ENCODE measurements at regions not wholly inside any gene's neighbourhood (a gene's known extent, or its start where the extent isn't known, plus 50 kb on each side); places are given as distances from the start of the nearest gene placed in this dataset.

DNA sequence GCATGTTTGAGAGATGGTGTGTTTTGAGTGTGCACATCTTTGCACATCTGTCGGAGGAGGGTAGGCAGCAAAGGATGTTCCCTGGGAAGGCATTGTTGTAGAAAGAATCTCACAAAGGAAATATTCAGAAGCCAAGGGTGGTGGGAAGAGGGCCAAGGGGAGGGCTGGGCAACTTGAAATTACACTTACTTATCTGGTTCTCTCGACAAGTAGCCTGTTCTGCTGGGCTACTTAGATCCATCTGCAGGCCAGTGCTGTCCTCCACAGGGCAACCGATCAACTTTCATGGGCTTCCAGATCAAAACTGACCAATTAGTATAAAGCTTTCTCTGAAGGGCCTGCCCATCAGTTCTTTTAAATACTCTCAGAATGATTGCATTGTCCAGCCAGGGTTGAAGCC lies 495.2 kb downstream of the GADD45G start (continued):
- TF ChIP-seq, protein P1, sequence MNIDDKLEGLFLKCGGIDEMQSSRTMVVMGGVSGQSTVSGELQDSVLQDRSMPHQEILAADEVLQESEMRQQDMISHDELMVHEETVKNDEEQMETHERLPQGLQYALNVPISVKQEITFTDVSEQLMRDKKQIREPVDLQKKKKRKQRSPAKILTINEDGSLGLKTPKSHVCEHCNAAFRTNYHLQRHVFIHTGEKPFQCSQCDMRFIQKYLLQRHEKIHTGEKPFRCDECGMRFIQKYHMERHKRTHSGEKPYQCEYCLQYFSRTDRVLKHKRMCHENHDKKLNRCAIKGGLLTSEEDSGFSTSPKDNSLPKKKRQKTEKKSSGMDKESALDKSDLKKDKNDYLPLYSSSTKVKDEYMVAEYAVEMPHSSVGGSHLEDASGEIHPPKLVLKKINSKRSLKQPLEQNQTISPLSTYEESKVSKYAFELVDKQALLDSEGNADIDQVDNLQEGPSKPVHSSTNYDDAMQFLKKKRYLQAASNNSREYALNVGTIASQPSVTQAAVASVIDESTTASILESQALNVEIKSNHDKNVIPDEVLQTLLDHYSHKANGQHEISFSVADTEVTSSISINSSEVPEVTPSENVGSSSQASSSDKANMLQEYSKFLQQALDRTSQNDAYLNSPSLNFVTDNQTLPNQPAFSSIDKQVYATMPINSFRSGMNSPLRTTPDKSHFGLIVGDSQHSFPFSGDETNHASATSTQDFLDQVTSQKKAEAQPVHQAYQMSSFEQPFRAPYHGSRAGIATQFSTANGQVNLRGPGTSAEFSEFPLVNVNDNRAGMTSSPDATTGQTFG (tag by site-specific recombination; IDR thresholded peaks at IDR 0.05; ENCODE audit: borderline replicate concordance): no peak
- TF ChIP-seq ZNF324 (tag by site-specific recombination; IDR thresholded peaks at IDR 0.05) (no peak), ZBTB17 (tag by site-specific recombination; IDR thresholded peaks at IDR 0.05) (no peak), ZNF623 (tag by site-specific recombination; IDR thresholded peaks at IDR 0.05) (no peak), ZNF555 (tag by site-specific recombination; conservative IDR thresholded peaks at IDR 0.05) (no peak)
- TF ChIP-seq, protein P2, sequence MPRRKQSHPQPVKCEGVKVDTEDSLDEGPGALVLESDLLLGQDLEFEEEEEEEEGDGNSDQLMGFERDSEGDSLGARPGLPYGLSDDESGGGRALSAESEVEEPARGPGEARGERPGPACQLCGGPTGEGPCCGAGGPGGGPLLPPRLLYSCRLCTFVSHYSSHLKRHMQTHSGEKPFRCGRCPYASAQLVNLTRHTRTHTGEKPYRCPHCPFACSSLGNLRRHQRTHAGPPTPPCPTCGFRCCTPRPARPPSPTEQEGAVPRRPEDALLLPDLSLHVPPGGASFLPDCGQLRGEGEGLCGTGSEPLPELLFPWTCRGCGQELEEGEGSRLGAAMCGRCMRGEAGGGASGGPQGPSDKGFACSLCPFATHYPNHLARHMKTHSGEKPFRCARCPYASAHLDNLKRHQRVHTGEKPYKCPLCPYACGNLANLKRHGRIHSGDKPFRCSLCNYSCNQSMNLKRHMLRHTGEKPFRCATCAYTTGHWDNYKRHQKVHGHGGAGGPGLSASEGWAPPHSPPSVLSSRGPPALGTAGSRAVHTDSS (tag by site-specific recombination; IDR thresholded peaks at IDR 0.05): no peak

DNA sequence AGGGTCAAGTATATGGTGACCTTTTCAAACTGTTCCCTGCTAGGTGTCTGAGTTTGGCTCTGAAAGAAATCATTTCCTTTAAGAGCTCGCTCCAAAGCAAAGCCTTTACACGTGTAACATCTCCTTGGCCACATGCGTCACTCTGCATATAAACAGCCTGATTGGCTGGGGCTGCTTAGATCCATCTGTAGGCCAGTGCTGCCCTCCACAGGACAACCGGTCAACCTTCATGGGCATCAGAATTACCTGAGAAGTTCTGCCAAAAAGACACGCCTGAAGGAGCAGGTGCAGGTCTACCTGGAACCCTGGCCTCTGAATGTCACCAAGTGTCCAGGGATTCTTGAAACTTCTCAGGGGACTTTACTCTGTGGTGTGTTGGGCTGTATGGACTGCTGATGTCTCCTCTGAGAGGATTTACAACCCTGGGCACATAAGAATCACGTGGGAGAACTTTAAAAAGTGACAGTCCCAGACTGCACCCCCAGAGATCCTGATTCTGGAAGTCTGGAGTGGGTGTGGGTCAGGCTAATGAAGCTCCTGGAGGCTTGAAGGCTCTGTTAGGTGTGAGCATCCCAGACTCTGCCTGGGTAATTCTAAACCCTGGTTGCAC lies 497.6 kb downstream of the GADD45G start:
- H3K4me1 ChIP-seq (ENCODE audit: control insufficient read depth, insufficient read depth, low read length): no peaks in the 10 kb centered on the region; the same call in 1 of the 2 replicates
- no peaks in the 10 kb centered on the region for H3K36me3 ChIP-seq (ENCODE audit: control insufficient read depth in 2 of 2, insufficient read depth in 1 of 2, low read length in 2 of 2)
- ChIA-PET POLR2A (interaction anchor here (3.8 kb wide), 1 partner anchor 498 kb away, joined by 45 read pairs; the partner anchor contains the start of gene GADD45G), CTCF (interaction anchor here (0.6 to 5.1 kb wide), 43 partner anchors 9 to 711 kb away, joined by 3 to 234 read pairs (median 4); partner anchors contain the start of gene GADD45G)
- H3K27ac ChIP-seq (ENCODE audit: extremely low read depth, low read depth, low read length): no peak overlapping the region
- no peak overlapping the region for H3K4me3 ChIP-seq (ENCODE audit: low read depth, low read length)
- H3K9me3 ChIP-seq (ENCODE audit: control insufficient read depth, insufficient read depth, low read depth, low read length): no peaks in the 10 kb centered on the region
- TF ChIP-seq, protein P3, sequence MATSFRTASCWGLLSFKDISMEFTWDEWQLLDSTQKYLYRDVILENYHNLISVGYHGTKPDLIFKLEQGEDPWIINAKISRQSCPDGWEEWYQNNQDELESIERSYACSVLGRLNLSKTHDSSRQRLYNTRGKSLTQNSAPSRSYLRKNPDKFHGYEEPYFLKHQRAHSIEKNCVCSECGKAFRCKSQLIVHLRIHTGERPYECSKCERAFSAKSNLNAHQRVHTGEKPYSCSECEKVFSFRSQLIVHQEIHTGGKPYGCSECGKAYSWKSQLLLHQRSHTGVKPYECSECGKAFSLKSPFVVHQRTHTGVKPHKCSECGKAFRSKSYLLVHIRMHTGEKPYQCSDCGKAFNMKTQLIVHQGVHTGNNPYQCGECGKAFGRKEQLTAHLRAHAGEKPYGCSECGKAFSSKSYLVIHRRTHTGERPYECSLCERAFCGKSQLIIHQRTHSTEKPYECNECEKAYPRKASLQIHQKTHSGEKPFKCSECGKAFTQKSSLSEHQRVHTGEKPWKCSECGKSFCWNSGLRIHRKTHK (tag by site-specific recombination; IDR thresholded peaks at IDR 0.05): no peak
- TF ChIP-seq SCRT1 (tag by site-specific recombination; IDR thresholded peaks at IDR 0.05; ENCODE audit: borderline replicate concordance) (no peak), ZNF600 (tag by site-specific recombination; IDR thresholded peaks at IDR 0.05) (peak; percentile 37), WT1 (tag by site-specific recombination; IDR thresholded peaks at IDR 0.05) (no peak), ZBTB20 (tag by site-specific recombination; IDR thresholded peaks at IDR 0.05) (0 out of 2 replicates have a peak, but pooled peaks have one; percentile 20), ZBTB1 (tag by site-specific recombination; IDR thresholded peaks at IDR 0.05) (no peak), ZNF701 (tag by site-specific recombination; IDR thresholded peaks at IDR 0.05) (no peak), ZNF549 (tag by site-specific recombination; IDR thresholded peaks at IDR 0.05) (no peak), ZNF610 (tag by site-specific recombination; IDR thresholded peaks at IDR 0.05; ENCODE audit: borderline replicate concordance) (no peak), ZNF544 (tag by site-specific recombination; IDR thresholded peaks at IDR 0.05) (no peak), ZBTB17 (tag by site-specific recombination; IDR thresholded peaks at IDR 0.05) (no peak), ZNF341 (tag by site-specific recombination; IDR thresholded peaks at IDR 0.05; ENCODE audit: low read depth) (no peak), ZXDB (tag by site-specific recombination; IDR thresholded peaks at IDR 0.05) (no peak), KLF9 (tag by site-specific recombination; IDR thresholded peaks at IDR 0.05; ENCODE audit: low read depth) (no peak), KLF8 (tag by site-specific recombination; IDR thresholded peaks at IDR 0.05) (no peak), ZEB2 (tag by site-specific recombination; IDR thresholded peaks at IDR 0.05) (0 out of 2 replicates have a peak, but pooled peaks have one; percentile 30), ZNF792 (tag by site-specific recombination; IDR thresholded peaks at IDR 0.05) (no peak), ZNF654 (tag by site-specific recombination; IDR thresholded peaks at IDR 0.05; ENCODE audit: low read depth) (peak; percentile 70)
- TF ChIP-seq, protein P4, sequence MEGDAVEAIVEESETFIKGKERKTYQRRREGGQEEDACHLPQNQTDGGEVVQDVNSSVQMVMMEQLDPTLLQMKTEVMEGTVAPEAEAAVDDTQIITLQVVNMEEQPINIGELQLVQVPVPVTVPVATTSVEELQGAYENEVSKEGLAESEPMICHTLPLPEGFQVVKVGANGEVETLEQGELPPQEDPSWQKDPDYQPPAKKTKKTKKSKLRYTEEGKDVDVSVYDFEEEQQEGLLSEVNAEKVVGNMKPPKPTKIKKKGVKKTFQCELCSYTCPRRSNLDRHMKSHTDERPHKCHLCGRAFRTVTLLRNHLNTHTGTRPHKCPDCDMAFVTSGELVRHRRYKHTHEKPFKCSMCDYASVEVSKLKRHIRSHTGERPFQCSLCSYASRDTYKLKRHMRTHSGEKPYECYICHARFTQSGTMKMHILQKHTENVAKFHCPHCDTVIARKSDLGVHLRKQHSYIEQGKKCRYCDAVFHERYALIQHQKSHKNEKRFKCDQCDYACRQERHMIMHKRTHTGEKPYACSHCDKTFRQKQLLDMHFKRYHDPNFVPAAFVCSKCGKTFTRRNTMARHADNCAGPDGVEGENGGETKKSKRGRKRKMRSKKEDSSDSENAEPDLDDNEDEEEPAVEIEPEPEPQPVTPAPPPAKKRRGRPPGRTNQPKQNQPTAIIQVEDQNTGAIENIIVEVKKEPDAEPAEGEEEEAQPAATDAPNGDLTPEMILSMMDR (tag by site-specific recombination; IDR thresholded peaks at IDR 0.05): peak; percentile 22; the same call in 1 of the 2 replicates
- TF ChIP-seq, protein P5, sequence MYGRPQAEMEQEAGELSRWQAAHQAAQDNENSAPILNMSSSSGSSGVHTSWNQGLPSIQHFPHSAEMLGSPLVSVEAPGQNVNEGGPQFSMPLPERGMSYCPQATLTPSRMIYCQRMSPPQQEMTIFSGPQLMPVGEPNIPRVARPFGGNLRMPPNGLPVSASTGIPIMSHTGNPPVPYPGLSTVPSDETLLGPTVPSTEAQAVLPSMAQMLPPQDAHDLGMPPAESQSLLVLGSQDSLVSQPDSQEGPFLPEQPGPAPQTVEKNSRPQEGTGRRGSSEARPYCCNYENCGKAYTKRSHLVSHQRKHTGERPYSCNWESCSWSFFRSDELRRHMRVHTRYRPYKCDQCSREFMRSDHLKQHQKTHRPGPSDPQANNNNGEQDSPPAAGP (tag by site-specific recombination; IDR thresholded peaks at IDR 0.05): no peak
- TF ChIP-seq, protein P6, sequence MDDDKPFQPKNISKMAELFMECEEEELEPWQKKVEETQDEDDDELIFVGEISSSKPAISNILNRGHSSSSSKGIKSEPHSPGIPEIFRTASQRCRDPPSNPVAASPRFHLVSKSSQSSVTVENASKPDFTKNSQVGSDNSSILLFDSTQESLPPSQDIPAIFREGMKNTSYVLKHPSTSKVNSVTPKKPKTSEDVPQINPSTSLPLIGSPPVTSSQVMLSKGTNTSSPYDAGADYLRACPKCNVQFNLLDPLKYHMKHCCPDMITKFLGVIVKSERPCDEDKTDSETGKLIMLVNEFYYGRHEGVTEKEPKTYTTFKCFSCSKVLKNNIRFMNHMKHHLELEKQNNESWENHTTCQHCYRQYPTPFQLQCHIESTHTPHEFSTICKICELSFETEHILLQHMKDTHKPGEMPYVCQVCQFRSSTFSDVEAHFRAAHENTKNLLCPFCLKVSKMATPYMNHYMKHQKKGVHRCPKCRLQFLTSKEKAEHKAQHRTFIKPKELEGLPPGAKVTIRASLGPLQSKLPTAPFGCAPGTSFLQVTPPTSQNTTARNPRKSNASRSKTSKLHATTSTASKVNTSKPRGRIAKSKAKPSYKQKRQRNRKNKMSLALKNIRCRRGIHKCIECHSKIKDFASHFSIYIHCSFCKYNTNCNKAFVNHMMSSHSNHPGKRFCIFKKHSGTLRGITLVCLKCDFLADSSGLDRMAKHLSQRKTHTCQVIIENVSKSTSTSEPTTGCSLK (tag by site-specific recombination; IDR thresholded peaks at IDR 0.05): no peak
